Upper lobe of left lung (tissue), 6 donors: ENCODE measurements at regions not wholly inside any gene's neighbourhood (a gene's known extent, or its start where the extent isn't known, plus 50 kb on each side); places are given as distances from the start of the nearest gene placed in this dataset.

Experiments
- ATAC-seq, 2 donors: fragments of 200-7000 bp; cut with Tn5 transposase; one replicate each; pipeline ENCODE4 v1.9.1; 2022; ENCODE audit warnings: mild to moderate bottlenecking in 2 of 2, moderate library complexity in 2 of 2; ENCODE audit not compliant: low FRiP score in 2 of 2
- DNase-seq, 2 donors: peaks; one replicate each; pipeline ENCODE4 v3.0.0-alpha.2; 2019 to 2020
- H3K27ac ChIP-seq, 4 donors: fragments of 200-600 bp; sonication (generic); one replicate each; pipeline ENCODE4 v1.5.1; 2016 to 2019
- H3K27me3 ChIP-seq, 4 donors: fragments of 200-600 bp; sonication (generic); one replicate each; pipeline ENCODE4 v1.5.1; 2017 to 2019
- H3K36me3 ChIP-seq, 4 donors: fragments of 200-600 bp; sonication (generic); one replicate each; pipeline ENCODE4 v1.5.1; 2016 to 2019
- H3K4me1 ChIP-seq, 4 donors: fragments of 200-600 bp; sonication (generic); one replicate each; pipeline ENCODE4 v1.5.1; 2018 to 2019
- H3K4me3 ChIP-seq, 4 donors: fragments of 200-600 bp; sonication (generic); one replicate each; pipeline ENCODE4 v1.5.1; 2017 to 2019; ENCODE audit warnings: mild to moderate bottlenecking in 2 of 4, moderate library complexity in 1 of 4
- H3K9me3 ChIP-seq, 4 donors: fragments of 200-600 bp; sonication (generic); one replicate each; pipeline ENCODE4 v1.5.1; 2018 to 2019
- CTCF ChIP-seq, 6 experiments: fragments of 450-650 bp in 4 of 6; fragments of 200-600 bp in 2 of 6; sonication (generic) in 2 of 6; IDR thresholded peaks; one replicate each; pipeline ENCODE4 v1.5.1; 2016 to 2019; ENCODE audit warnings: antibody characterized with exemption in 6 of 6
- EP300 ChIP-seq, 4 donors: sonication (generic); formaldehyde crosslinking; IDR thresholded peaks; one replicate each; pipeline ENCODE4 v1.5.1; 2017; ENCODE audit warnings: antibody characterized with exemption in 4 of 4, control low read depth in 2 of 4
- POLR2A ChIP-seq, 4 donors: fragments of 450-650 bp; IDR thresholded peaks; one replicate each; pipeline ENCODE4 v1.5.1; 2016 to 2017; ENCODE audit warnings: antibody characterized with exemption in 4 of 4, mild to moderate bottlenecking in 2 of 4
- POLR2AphosphoS5 ChIP-seq, 2 donors: sonication (generic); formaldehyde crosslinking; IDR thresholded peaks; one replicate each; pipeline ENCODE4 v1.5.1; 2017; ENCODE audit warnings: antibody characterized with exemption in 2 of 2
- WGBS, 2 donors: methylation state at CpG; one replicate each; pipeline ENCODE4 v1.1.5; 2017 to 2018; 5-methylcytosine and 5-hydroxymethylcytosine counted together
- donor health status: DM: no; HTN: no; CAD: no; lungs with moderate emphysema.
- donor health status: DM: no; HTN: yes; CAD: no; lungs with severe emphysema.

- WGBS, 2 donors = 73 to 74% methylated on average over 6 of the region's 6 CpGs
- DNase-seq (no peak), ATAC-seq (no peak)
- H3K4me1 ChIP-seq = no peaks in the 10 kb centered on the region
- H3K4me3 ChIP-seq = no peak overlapping the region
- no peaks in the 10 kb centered on the region for H3K9me3 ChIP-seq
- no peak overlapping the region for H3K27ac ChIP-seq
- H3K36me3 ChIP-seq = no peaks in the 10 kb centered on the region
- TF ChIP-seq CTCF (IDR thresholded peaks at IDR 0.05) = no peak
- no peak for TF ChIP-seq POLR2AphosphoS5 (IDR thresholded peaks at IDR 0.05)
- no peak for TF ChIP-seq POLR2A (IDR thresholded peaks at IDR 0.05)
- TF ChIP-seq EP300 (IDR thresholded peaks at IDR 0.05) = no peak
- H3K27me3 ChIP-seq = no peaks in the 10 kb centered on the region
Observed at GRCh38 chr11:112829971-112830654, 131.1 kb upstream of the NCAM1 start.

GRCh38 chr11:112831041-112831440 is 130.2 kb upstream of the NCAM1 start:
- no peaks in the 10 kb centered on the region for H3K36me3 ChIP-seq
- H3K4me1 ChIP-seq = no peaks in the 10 kb centered on the region
- ATAC-seq = no peak
- H3K27ac ChIP-seq = no peak overlapping the region
- no peaks in the 10 kb centered on the region for H3K9me3 ChIP-seq
- TF ChIP-seq CTCF (IDR thresholded peaks at IDR 0.05) (no peak), POLR2AphosphoS5 (IDR thresholded peaks at IDR 0.05) (no peak), POLR2A (IDR thresholded peaks at IDR 0.05) (no peak), EP300 (IDR thresholded peaks at IDR 0.05) (no peak)
- no peak for DNase-seq
- no peak overlapping the region for H3K4me3 ChIP-seq
- H3K27me3 ChIP-seq = no peaks in the 10 kb centered on the region
- WGBS, 2 donors = 100% methylated on average over 1 of the region's 1 CpG

- no peak for TF ChIP-seq POLR2A (IDR thresholded peaks at IDR 0.05)
- TF ChIP-seq EP300 (IDR thresholded peaks at IDR 0.05) = no peak
- no peak for TF ChIP-seq POLR2AphosphoS5 (IDR thresholded peaks at IDR 0.05)
- no peak for TF ChIP-seq CTCF (IDR thresholded peaks at IDR 0.05)
Observed at GRCh38 chr11:112831969-112832766, 129.1 kb upstream of the NCAM1 start.

GRCh38 chr11:112834277-112834755 is 126.9 kb upstream of the NCAM1 start:
- no peak for DNase-seq
- no peak for ATAC-seq
- Histone ChIP-seq H3K9me3 (no peaks in the 10 kb centered on the region), H3K27me3 (no peaks in the 10 kb centered on the region), H3K36me3 (no peaks in the 10 kb centered on the region), H3K4me1 (no peaks in the 10 kb centered on the region), H3K27ac (no peak overlapping the region), H3K4me3 (no peak overlapping the region)
- WGBS, 2 donors = 18 to 46% methylated on average over 5 of the region's 5 CpGs
- TF ChIP-seq POLR2A (IDR thresholded peaks at IDR 0.05) (no peak), POLR2AphosphoS5 (IDR thresholded peaks at IDR 0.05) (no peak), CTCF (IDR thresholded peaks at IDR 0.05) (no peak), EP300 (IDR thresholded peaks at IDR 0.05) (no peak)

More at GRCh38 chr11:112831969-112832766, 129.1 kb upstream of the NCAM1 start:
- H3K27me3 ChIP-seq = no peaks in the 10 kb centered on the region
- H3K4me1 ChIP-seq = no peaks in the 10 kb centered on the region
- H3K27ac ChIP-seq = no peak overlapping the region
- DNase-seq = no peak
- ATAC-seq = no peak
- no peaks in the 10 kb centered on the region for H3K36me3 ChIP-seq
- H3K4me3 ChIP-seq = no peak overlapping the region
- H3K9me3 ChIP-seq = no peaks in the 10 kb centered on the region
- 85 to 94% methylated on average over 3 of the region's 3 CpGs for WGBS, 2 donors
